ENCODE measurements at regions not wholly inside any gene's neighbourhood (a gene's known extent, or its start where the extent isn't known, plus 50 kb on each side); places are given as distances from the start of the nearest gene placed in this dataset.

GRCh38 chr2:129490641-129491040, 488.8 kb upstream of the RAB6C start:
- TF ChIP-seq ZBTB17 (CRISPR knock-in tag; IDR thresholded peaks at IDR 0.05) (no peak), ASH1L (IDR thresholded peaks at IDR 0.05; ENCODE audit: borderline replicate concordance, low read depth, partially characterized antibody) (no peak), ZNF77 (CRISPR knock-in tag; IDR thresholded peaks at IDR 0.05) (no peak), THAP12 (CRISPR knock-in tag; IDR thresholded peaks at IDR 0.05) (no peak), PPARD (CRISPR knock-in tag; IDR thresholded peaks at IDR 0.05) (no peak), ETS1 (conservative IDR thresholded peaks at IDR 0.05; ENCODE audit: control insufficient read depth, low read depth, low read length) (no peak), CTCF (IDR thresholded peaks at IDR 0.05 in 2 of 3, conservative IDR thresholded peaks at IDR 0.05 in 1 of 3; ENCODE audit: insufficient read depth in 2 of 3, low read depth in 1 of 3, low read length in 3 of 3) (no peak), EZH2 (IDR thresholded peaks at IDR 0.05; ENCODE audit: borderline replicate concordance, low read depth, low read length) (no peak), POU5F1 (IDR thresholded peaks at IDR 0.05; ENCODE audit: borderline replicate concordance, low read depth, low read length, partially characterized antibody) (no peak), DIDO1 (tag; IDR thresholded peaks at IDR 0.05; ENCODE audit: low read depth) (no peak), ZBTB1 (CRISPR knock-in tag; IDR thresholded peaks at IDR 0.05; ENCODE audit: borderline replicate concordance, low read depth) (no peak), ZNF75A (CRISPR knock-in tag; IDR thresholded peaks at IDR 0.05) (no peak)
